Fibroblast of mammary gland (primary cell): ENCODE measurements at regions not wholly inside any gene's neighbourhood (a gene's known extent, or its start where the extent isn't known, plus 50 kb on each side); places are given as distances from the start of the nearest gene placed in this dataset.

Source experiments
- DNase-seq: peaks from one replicate; pipeline ENCODE4 v3.0.0-alpha.2; 2010; ENCODE audit warnings: low read depth
- H3K4me3 ChIP-seq: 2 replicates; pipeline ENCODE4 v1.5.1; 2011; ENCODE audit warnings: low read depth, mild to moderate bottlenecking, low read length, moderate library complexity; ENCODE audit not compliant: control insufficient read depth
- TF ChIP-seq, protein P1 (sequence below): conservative IDR thresholded peaks from 2 replicates; pipeline ENCODE4 v1.5.1; 2011; ENCODE audit warnings: low read depth, low read length, inconsistent platforms; ENCODE audit not compliant: control insufficient read depth, insufficient read depth

DNA sequence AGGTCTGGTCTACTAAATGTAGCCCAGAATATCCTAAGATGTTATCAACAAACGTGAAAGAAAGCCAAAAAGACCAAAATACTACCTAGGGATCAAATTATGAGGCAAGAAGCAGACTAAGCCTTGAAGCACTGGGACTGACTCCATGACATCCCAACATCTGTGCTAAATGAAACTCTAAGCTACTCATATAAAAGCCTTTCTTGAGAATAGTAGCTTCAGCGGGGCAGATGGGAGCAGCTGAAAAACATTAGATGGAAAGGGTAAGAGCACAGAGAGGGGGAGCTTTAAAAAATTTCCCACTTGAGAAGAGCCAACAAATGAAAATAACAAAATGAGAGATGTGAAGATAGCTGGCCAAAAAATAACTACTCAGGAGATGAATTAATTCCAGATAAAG lies 81.7 kb downstream of the MAD2L1 start:
- no peak overlapping the region for H3K4me3 ChIP-seq
- no peak for DNase-seq
- TF ChIP-seq, protein P1, sequence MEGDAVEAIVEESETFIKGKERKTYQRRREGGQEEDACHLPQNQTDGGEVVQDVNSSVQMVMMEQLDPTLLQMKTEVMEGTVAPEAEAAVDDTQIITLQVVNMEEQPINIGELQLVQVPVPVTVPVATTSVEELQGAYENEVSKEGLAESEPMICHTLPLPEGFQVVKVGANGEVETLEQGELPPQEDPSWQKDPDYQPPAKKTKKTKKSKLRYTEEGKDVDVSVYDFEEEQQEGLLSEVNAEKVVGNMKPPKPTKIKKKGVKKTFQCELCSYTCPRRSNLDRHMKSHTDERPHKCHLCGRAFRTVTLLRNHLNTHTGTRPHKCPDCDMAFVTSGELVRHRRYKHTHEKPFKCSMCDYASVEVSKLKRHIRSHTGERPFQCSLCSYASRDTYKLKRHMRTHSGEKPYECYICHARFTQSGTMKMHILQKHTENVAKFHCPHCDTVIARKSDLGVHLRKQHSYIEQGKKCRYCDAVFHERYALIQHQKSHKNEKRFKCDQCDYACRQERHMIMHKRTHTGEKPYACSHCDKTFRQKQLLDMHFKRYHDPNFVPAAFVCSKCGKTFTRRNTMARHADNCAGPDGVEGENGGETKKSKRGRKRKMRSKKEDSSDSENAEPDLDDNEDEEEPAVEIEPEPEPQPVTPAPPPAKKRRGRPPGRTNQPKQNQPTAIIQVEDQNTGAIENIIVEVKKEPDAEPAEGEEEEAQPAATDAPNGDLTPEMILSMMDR, result no peak

DNA sequence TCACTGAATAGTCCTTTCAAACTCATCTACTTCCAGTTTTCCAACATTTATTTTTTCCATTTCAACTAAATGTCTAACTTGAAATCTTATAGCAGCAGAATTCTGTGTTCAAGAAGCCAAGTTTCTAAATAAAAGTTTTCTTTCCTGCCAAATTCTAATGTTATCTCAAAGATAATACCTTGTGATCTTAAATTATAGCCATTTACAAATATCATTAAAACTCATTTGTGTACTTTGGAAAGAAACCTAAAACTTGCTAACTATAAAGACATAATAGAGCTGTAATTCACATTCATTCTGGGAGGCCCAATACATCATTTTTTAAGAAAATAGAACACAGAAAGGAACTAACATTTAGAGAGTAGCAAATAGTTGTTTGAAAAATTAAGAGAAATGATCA lies 83.9 kb downstream of the MAD2L1 start:
- DNase-seq, result no peak
- TF ChIP-seq, protein P1, result no peak
- no peak overlapping the region for H3K4me3 ChIP-seq

DNA sequence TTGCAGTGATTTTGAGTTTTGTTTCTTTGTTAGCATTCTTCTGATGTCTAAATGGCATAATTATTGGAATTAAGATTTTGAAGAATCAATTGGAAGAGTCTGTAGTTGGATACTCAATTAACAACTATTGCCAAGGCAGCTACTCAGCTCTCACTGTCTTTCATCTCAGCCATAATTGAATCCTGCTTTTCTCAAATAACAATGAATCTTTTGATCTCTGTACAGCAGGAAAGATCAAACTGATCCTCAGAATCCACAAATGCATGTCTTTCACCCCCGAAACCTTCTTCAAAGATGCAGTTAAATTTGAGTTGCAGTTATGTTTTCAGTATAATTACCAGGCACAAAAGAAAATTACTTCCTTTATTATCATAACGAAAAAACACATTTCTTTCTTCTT lies 86.2 kb downstream of the MAD2L1 start:
- TF ChIP-seq, protein P1, result no peak
- H3K4me3 ChIP-seq, result no peak overlapping the region

GRCh38 chr4:119977076-119977940 lies 89.3 kb downstream of the MAD2L1 start:
- TF ChIP-seq, protein P1, result no peak
- H3K4me3 ChIP-seq, result no peak overlapping the region
- no peak for DNase-seq

More for the DNA sequence above, 86.2 kb downstream of the MAD2L1 start:
- DNase-seq, result no peak

DNA sequence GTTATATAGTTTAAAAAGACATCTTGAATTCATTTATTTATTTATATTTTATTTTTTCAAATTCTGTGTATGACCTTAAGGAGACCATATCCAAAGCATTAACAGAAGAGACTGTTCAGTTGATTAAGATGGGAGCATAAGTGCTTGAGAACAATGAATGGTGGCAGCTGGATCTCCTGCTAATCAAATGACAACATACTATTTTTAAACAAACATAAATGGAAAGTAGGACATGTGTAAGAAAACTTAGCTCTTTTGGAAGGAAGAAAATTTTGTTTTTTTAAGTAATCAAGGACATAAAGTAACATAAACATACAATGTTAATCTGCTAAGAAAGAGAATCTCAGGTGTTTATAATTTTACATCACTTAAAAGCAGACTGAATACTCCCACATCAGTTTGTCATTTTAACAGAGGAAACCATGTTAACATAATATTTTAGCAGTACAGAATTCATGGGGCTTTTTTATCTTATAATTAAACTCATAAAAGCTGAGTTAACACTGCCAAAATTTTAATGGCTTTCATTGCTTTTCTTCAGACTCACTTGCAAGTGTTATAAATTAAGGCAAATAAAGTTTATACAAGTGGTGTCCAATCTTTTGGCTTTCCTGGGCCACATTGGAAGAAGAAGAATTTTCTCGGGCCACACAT lies 95.1 kb downstream of the MAD2L1 start:
- H3K4me3 ChIP-seq, result no peak overlapping the region
- TF ChIP-seq, protein P1, result no peak
- DNase-seq, result no peak

DNA sequence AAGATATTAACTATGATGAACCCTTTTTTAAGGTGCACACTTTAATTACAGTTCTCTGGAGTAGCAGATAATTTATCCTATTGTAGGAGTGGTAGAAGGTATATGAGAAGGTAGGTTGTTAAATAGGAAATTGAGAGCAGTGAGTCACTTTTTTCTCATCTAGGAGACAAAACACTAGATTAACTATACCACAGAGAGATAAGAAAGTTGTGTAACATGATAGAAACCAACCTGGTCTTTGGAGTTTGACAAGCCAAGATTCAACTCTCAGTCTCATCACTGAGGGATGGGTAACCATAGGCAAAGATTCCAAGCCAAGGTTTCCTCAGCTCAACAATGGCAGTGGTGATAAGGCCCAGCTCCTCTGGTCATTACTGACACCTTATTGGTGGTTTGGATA lies 104.0 kb downstream of the MAD2L1 start:
- TF ChIP-seq, protein P1, result no peak
- no peak for DNase-seq
- no peak overlapping the region for H3K4me3 ChIP-seq

GRCh38 chr4:119958983-119959382 lies 107.7 kb downstream of the MAD2L1 start:
- no peak for DNase-seq
- H3K4me3 ChIP-seq, result no peak overlapping the region
- TF ChIP-seq, protein P1, result no peak
